ACHN (cell line): ENCODE measurements at regions not wholly inside any gene's neighbourhood (a gene's known extent, or its start where the extent isn't known, plus 50 kb on each side); places are given as distances from the start of the nearest gene placed in this dataset.
"Not testable (repeated sequence)": the region's sequence is repeated elsewhere in the genome, so short reads cannot be mapped to it uniquely, and the experiment has no call there.

Experiments
- DNase-seq: peaks from one replicate; pipeline ENCODE4 v3.0.0-alpha.2; 2015
- in situ Hi-C: cut with HindIII; loops from 2 replicates; pipeline ENCODE4 v1.10.0; 2017; ENCODE audit warnings: low sequenced_read_pairs, low pct_ligation_motif_present, low pct_unique_long_range_greater_than_20kb

- in situ Hi-C loops, result no loop called here
- no peak for DNase-seq
Measured at GRCh38 chr3:81105789-81106488, 655.5 kb downstream of the GBE1 start.

- DNase-seq, result no peak
- in situ Hi-C loops, result no loop called here
Measured at GRCh38 chr3:81105206-81105605, 656.2 kb downstream of the GBE1 start.

- in situ Hi-C loops, result no loop called here
- DNase-seq, result no peak
Measured at GRCh38 chr3:81097889-81098288, 663.6 kb downstream of the GBE1 start.

GRCh38 chr3:81095956-81096355 is 665.5 kb downstream of the GBE1 start:
- no peak for DNase-seq
- in situ Hi-C loops, result no loop called here

- in situ Hi-C loops, result no loop called here
- no peak for DNase-seq
Measured at GRCh38 chr3:81094986-81095385, 666.5 kb downstream of the GBE1 start.

- DNase-seq, result no peak
- in situ Hi-C loops, result no loop called here
Measured at GRCh38 chr3:81087607-81088006, 673.8 kb downstream of the GBE1 start.

GRCh38 chr3:81086348-81086747 is 675.1 kb downstream of the GBE1 start:
- in situ Hi-C loops, result no loop called here
- DNase-seq, result no peak

- in situ Hi-C loops, result no loop called here
- DNase-seq, result no peak
Measured at GRCh38 chr3:81080608-81081007, 680.8 kb downstream of the GBE1 start.

- DNase-seq, result no peak
- in situ Hi-C loops, result no loop called here
Measured at GRCh38 chr3:81072591-81072990, 688.9 kb downstream of the GBE1 start.

GRCh38 chr3:81068546-81068945 is 692.9 kb downstream of the GBE1 start:
- in situ Hi-C loops, result no loop called here
- DNase-seq, result no peak

- in situ Hi-C loops, result no loop called here
- DNase-seq, result no peak
Measured at GRCh38 chr3:81063896-81064295, 697.5 kb downstream of the GBE1 start.

GRCh38 chr3:81051133-81051532 is 710.3 kb downstream of the GBE1 start:
- in situ Hi-C loops, result not testable (repeated sequence)

GRCh38 chr3:81048058-81048665 is 713.3 kb downstream of the GBE1 start:
- DNase-seq, result no peak
- in situ Hi-C loops, result no loop called here

More at GRCh38 chr3:81051133-81051532, 710.3 kb downstream of the GBE1 start:
- DNase-seq, result not testable (repeated sequence)

GRCh38 chr3:81045976-81046375 is 715.5 kb downstream of the GBE1 start:
- in situ Hi-C loops, result no loop called here
- no peak for DNase-seq

GRCh38 chr3:81045246-81045645 is 716.2 kb downstream of the GBE1 start:
- DNase-seq, result no peak

GRCh38 chr3:81043660-81044199 is 717.7 kb downstream of the GBE1 start:
- in situ Hi-C loops, result no loop called here
- DNase-seq, result no peak

More at GRCh38 chr3:81045246-81045645, 716.2 kb downstream of the GBE1 start:
- in situ Hi-C loops, result no loop called here

GRCh38 chr3:81043009-81043408 is 718.4 kb downstream of the GBE1 start:
- DNase-seq, result no peak
- in situ Hi-C loops, result no loop called here

GRCh38 chr3:81041331-81041730 is 720.1 kb downstream of the GBE1 start:
- DNase-seq, result no peak
- in situ Hi-C loops, result no loop called here

GRCh38 chr3:81040107-81040506 is 721.3 kb downstream of the GBE1 start:
- in situ Hi-C loops, result no loop called here
- no peak for DNase-seq

- in situ Hi-C loops, result no loop called here
- no peak for DNase-seq
Measured at GRCh38 chr3:81033684-81034083, 727.8 kb downstream of the GBE1 start.
